ENCODE measurements at regions not wholly inside any gene's neighbourhood (a gene's known extent, or its start where the extent isn't known, plus 50 kb on each side); places are given as distances from the start of the nearest gene placed in this dataset.

- DNase-seq: no peak
Measured at GRCh38 chr18:34075963-34076860, 148.5 kb downstream of the NOL4 start.

DNA sequence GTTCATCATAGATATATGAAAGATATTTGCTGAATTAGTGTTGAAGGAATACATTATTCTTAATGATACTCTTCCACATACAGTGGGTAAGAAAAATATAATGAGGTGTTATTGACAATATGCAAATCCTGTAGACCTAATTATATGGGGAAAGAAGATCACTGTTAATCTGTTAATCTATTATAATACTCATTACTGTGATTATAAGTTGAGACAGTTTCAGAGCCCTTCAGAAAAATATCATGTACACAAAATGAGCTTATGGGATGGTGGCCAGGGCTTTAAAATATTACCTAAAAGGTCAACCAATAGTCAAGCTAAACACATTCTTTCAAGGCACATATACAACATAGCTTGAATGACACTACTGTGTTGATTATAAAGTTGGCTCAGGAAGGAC, 163.5 kb downstream of the NOL4 start:
- no peak for DNase-seq

DNA sequence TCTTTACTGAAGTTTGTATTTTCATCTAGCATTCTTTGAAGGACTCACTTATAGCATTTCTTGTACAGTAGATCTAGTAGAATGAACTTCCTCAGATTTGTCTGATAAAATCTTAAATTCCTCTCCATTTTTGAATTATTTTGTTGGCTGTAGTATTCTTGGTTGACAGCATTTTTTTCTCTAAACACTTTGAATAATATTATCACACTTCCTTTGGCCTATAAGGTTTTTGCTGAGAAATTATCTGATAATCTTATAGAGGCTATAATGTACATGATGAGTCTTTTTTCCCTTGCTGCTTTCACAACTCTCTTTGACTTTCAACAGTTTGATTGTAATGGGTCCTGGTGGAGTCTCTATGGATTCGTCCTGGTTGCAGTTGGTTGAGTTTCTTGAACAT, 169.5 kb downstream of the NOL4 start:
- DNase-seq: no peak

DNA sequence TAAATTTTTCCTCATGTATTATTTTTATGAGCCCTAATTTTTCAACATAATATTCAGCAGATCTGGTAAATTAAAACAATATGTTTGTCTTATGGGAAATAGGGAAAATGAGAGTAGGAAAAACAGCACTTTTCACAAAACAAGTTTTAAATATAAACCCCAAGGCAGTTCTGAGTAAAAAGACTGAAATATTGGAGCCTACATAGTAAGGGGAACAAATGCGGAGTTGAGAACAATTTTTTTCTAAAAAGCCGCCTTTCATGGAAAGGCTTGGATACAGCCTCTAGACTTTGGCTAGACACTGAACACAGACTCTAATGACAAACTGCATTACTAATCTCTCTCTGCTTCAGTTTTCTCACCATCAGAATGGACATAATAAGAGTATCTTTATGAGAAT, 174.1 kb downstream of the NOL4 start:
- DNase-seq: no peak

- no peak for DNase-seq
Measured at GRCh38 chr18:34049511-34049910, 175.2 kb downstream of the NOL4 start.

- no peak for DNase-seq
Measured at GRCh38 chr18:34048423-34048822, 176.3 kb downstream of the NOL4 start.

- no peak for DNase-seq
Measured at GRCh38 chr18:34042423-34043146, 182.1 kb downstream of the NOL4 start.

DNA sequence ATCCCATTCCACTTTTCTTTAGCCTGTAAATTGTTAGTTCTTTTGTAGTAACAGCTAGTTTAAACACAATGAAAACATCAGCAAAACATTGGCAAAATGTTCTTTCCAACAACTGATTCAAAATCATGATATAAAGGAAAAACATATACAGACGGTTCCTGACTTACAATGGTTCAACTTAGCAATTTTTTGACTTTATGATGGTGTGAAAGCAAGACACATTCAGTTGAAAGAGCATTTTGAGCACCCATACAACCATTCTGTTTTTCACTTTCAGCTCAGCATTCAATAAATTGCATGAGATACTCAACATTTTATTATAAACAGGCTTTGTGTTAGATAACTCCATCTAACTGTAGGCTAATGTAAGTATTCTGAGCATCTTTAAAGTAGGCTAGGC, 185.1 kb downstream of the NOL4 start:
- DNase-seq: no peak

DNA sequence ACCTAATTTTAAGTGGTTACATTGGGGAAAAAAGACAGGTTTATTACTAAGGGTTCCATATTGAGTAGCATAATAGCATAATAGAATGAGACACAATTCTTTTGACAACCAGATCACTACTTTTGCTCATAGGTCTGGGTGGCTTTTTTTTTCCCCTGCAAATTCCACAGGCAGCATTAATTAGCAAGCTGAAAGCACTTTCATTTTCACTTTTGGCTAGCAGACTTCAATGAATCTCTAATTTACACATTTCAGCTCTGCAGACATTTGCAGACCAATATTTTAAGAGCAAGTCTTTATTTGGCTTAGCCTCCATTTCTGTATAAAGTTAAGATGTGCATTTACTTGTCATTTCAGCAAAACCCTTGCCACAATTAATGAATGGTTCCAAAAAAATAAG, 185.5 kb downstream of the NOL4 start:
- no peak for DNase-seq

GRCh38 chr18:34038086-34038485, 186.6 kb downstream of the NOL4 start:
- no peak for DNase-seq

DNA sequence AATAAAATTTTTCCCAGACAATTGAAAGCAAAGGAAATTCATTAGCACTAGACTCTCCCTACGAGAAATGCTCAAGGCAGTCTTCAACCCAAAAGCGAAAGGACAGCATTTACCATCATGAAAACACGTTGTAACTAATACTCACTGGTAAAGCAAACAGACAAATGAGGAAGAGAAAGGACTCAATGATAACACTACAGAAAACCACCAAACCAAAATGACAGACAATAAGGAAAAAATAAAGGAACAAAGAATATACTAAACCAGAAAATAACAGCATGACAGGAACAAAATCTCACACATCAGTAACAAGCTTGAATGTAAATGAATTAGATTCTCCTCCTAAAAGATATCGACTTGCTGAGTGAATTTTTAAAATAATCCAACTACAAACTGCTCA, 190.7 kb downstream of the NOL4 start:
- no peak for DNase-seq

GRCh38 chr18:34031810-34032209, 192.9 kb downstream of the NOL4 start:
- DNase-seq: no peak

GRCh38 chr18:34028324-34028723, 196.4 kb downstream of the NOL4 start:
- DNase-seq: no peak

DNA sequence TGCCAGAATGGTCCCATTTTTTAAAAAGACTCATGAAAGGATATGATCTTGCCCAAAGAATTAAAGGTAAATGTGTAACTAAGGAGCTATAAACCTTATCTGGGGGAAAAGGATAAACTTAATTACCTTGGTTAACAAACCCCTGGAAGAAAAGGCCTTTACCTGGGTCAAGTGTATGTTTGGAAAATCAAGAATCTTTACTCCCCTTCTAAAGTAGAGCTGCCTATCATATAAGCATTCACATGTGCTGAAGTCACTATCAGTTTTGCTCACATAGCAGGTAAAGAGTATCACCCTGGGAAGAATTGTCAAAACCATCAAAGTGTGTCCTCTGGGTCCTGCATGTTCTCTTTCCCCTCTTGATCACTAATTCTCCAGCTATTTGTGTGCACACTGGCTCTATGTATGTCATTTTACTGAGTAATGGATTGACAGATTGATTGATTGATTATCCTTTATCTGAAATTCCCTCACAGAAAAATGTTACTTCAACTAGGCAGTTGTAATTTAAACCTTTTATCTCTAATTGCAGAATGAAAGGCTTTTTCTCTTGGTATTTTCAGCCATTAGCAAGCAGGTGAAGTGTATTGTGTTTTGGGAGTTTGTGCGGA, 199.4 kb downstream of the NOL4 start:
- no peak for DNase-seq

GRCh38 chr18:34023471-34023870, 201.2 kb downstream of the NOL4 start:
- DNase-seq: no peak

DNA sequence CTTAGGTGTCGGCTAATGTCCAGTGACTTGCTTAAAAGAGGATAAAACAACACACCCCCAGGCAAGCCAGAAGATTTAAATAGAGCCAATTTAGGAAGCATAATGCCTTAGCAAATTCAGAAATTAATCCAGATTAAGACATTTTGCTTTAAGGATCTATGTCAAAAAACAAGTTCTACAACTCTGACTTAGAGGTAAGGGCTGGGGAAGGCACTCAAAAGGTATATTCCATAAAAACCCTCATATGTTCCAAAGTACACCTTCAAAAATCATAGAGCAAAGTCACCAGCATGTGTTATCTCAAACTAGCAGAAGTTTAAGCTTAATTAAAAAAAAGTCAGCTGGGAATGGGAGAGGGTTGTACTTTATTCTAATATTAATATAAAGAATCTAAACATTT, 206.4 kb downstream of the NOL4 start:
- no peak for DNase-seq

- no peak for DNase-seq
Measured at GRCh38 chr18:34003687-34004086, 221.0 kb downstream of the NOL4 start.

- no peak for DNase-seq
Measured at GRCh38 chr18:34002130-34002529, 222.6 kb downstream of the NOL4 start.

DNA sequence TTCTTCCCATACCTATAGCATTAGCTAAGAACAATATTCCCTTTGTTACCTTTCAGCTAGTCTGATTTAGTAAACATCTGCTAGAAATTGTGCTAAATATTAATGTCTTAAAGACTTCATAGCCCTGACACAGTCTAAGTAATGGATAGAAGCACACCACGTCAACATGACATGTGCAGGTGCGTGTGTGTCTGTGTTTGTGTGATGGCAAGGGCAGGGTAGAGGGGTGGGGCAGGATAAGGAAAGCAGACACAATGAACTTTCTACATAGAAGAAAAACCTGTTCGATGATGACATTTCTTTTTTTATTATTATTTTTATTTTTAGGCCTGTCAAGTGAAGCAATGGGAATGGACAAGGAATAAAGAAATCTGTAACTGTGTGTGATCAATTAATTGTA, 223.3 kb downstream of the NOL4 start:
- no peak for DNase-seq

DNA sequence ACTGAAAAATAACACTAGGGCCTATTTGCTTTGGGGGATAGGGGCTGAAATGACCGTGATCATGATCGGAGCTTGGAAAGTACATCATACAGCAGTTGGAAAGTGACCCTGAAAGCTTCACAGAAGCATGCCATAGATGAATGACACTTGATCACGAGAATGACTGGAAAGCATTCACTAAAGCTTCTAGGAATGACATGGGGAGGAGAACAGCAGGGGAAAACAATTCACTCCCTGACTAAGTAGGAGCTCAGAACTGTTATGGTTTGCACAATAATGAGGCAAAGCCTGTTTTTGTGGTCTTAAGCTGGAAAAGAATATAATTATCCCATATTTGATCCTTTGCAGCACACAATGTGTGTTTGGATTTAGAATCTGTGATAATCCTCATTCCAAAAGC, 237.5 kb downstream of the NOL4 start:
- no peak for DNase-seq

- DNase-seq: no peak
Measured at GRCh38 chr18:33983126-33983525, 241.6 kb downstream of the NOL4 start.

DNA sequence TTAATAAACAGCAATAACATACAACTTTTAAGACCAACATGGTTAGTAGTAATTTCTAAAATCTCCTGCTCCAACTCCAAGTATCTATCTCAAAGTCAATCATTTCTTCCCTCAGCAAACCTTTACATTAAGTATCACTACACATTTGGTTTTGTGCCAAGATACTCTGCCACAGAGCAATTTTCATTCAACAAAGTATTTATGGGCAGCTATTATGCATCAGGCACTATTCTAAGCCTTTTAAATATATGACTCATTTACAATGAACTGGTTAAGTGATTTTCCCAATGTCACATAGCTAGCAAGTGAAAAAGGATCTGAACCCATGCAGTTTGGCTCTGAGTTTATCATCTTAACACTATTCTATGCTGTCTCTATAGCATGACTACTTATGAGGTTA, 264.3 kb downstream of the NOL4 start:
- DNase-seq: no peak

DNA sequence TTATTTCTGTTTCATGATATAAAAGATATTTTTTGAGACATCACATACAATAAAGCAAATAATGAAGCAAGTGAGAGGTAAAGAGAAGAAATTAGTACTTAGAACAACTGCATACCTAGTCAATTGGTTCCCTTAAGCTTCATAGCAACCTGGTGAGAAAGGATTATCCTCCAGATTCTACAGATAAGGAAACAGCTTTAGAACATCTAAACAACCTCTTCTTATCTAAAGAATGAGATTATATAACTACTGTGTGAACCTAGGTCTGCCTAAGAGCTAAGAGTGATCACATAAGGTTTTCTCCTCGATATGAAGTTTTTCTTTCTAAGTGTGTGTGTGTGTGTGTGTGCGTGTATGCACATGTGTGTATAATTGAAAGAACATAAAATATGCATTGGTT, 265.1 kb downstream of the NOL4 start:
- DNase-seq: no peak

- DNase-seq: no peak
Measured at GRCh38 chr18:33957707-33958106, 267.0 kb downstream of the NOL4 start.
